Cardiac fibroblast (primary cell): ENCODE measurements at regions not wholly inside any gene's neighbourhood (a gene's known extent, or its start where the extent isn't known, plus 50 kb on each side); places are given as distances from the start of the nearest gene placed in this dataset.
"Not testable (repeated sequence)": the region's sequence is repeated elsewhere in the genome, so short reads cannot be mapped to it uniquely, and the experiment has no call there.

Experiments used
- DNase-seq, 2 donors: peaks; one replicate each; pipeline versions ENCODE4 v3.0.0 to v3.0.0-alpha.2; 2010; ENCODE audit warnings: low read depth in 2 of 2
- H3K4me3 ChIP-seq, 2 donors: replicated peaks in 1 of 2; 1 replicate in 1 of 2; 2 replicates in 1 of 2; pipeline ENCODE4 v1.5.1; 2011; ENCODE audit warnings: low read depth in 2 of 2, low read length in 2 of 2, mild to moderate bottlenecking in 2 of 2, moderate library complexity in 1 of 2
- CTCF ChIP-seq: IDR thresholded peaks from one replicate; pipeline ENCODE4 v1.5.1; 2011; ENCODE audit warnings: low read depth, mild to moderate bottlenecking, low read length, inconsistent platforms

- no peak for TF ChIP-seq CTCF
- no peak overlapping the region for H3K4me3 ChIP-seq
- DNase-seq = no peak
Observed at GRCh38 chr5:18687429-18687828, 1053.2 kb downstream of the TAF11L14 start.

- no peak for DNase-seq
- H3K4me3 ChIP-seq = no peak overlapping the region
- TF ChIP-seq CTCF = no peak
Observed at GRCh38 chr5:18699681-18700080, 1065.4 kb downstream of the TAF11L14 start.

- no peak for TF ChIP-seq CTCF
- no peak overlapping the region for H3K4me3 ChIP-seq
- no peak for DNase-seq
Observed at GRCh38 chr5:18702821-18703220, 1068.6 kb downstream of the TAF11L14 start.

- H3K4me3 ChIP-seq = no peak overlapping the region
- no peak for DNase-seq
- TF ChIP-seq CTCF = no peak
Observed at GRCh38 chr5:18712936-18713485, 1078.8 kb downstream of the TAF11L14 start.

GRCh38 chr5:18720002-18720401 is 1085.7 kb downstream of the TAF11L14 start:
- no peak for DNase-seq
- TF ChIP-seq CTCF = no peak
- no peak overlapping the region for H3K4me3 ChIP-seq

GRCh38 chr5:18732556-18733479 is 1098.6 kb downstream of the TAF11L14 start:
- no peak overlapping the region for H3K4me3 ChIP-seq
- TF ChIP-seq CTCF = no peak
- DNase-seq = no peak

GRCh38 chr5:18736051-18736398 is 1101.8 kb downstream of the TAF11L14 start:
- no peak for DNase-seq
- no peak for TF ChIP-seq CTCF
- H3K4me3 ChIP-seq = no peak overlapping the region

GRCh38 chr5:18736736-18737135 is 1102.5 kb downstream of the TAF11L14 start:
- not testable (repeated sequence) for DNase-seq, H3K4me3 ChIP-seq
